Hematopoietic multipotent progenitor cell treated with erythropoietin and hydrocortisone succinate and interleukin-3 and kit ligand, for 4 days (in vitro differentiated cells): ENCODE measurements at regions not wholly inside any gene's neighbourhood (a gene's known extent, or its start where the extent isn't known, plus 50 kb on each side); places are given as distances from the start of the nearest gene placed in this dataset.
"Not testable (repeated sequence)": the region's sequence is repeated elsewhere in the genome, so short reads cannot be mapped to it uniquely, and the experiment has no call there.

Experiments used
- DNase-seq: peaks from one replicate; pipeline ENCODE4 v3.0.0-alpha.2; 2015

GRCh38 chr1:120277428-120278258, 101.3 kb upstream of the SEC22B start:
- not testable (repeated sequence) for DNase-seq

GRCh38 chr1:120276710-120277109, 100.4 kb upstream of the SEC22B start:
- DNase-seq, result not testable (repeated sequence)

GRCh38 chr1:120274438-120274837, 98.1 kb upstream of the SEC22B start:
- not testable (repeated sequence) for DNase-seq

DNA sequence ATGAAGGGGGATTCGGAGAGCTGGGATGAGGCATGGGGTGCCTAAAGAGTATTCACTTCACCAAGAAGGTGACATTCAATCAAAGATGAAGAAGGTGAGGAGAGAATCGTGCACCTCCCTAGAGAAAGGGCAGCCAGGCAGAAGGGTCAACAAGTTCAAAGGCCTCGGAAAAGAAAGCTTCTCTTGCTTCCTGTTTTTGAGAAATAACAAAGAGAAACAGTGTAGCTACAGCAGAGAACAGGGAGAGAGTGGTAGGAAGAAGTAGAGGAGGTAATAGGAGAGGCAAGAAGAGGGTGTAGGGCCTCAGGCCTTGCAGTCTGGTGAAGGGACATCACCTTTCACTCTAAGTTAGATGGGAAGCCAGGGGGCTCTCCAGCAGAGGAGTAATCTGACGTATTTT, 97.0 kb upstream of the SEC22B start:
- DNase-seq, result not testable (repeated sequence)

- DNase-seq, result not testable (repeated sequence)
Observed at GRCh38 chr1:120272242-120272641, 95.9 kb upstream of the SEC22B start.

GRCh38 chr1:120271561-120272221, 95.4 kb upstream of the SEC22B start:
- not testable (repeated sequence) for DNase-seq

- not testable (repeated sequence) for DNase-seq
Observed at GRCh38 chr1:120267894-120268551, 91.7 kb upstream of the SEC22B start.

DNA sequence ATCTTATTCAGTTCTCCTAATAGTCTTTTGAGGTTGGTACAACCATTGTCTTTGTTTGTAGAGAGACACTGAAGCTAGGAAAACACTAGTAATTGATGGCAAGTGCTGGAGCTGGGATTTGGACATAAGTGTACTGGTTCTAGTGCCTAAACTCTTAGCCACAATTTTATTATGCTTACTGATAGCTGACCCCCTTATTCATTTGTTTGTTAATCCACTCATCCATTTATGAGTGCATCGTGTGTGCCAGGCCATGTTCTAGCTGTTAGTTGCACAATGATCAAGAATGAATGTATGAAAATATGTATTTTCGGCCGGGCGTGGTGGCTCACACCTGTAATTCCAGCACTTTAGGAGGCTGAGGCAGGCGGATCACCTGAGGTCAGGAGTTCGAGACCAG, 88.2 kb upstream of the SEC22B start:
- DNase-seq, result not testable (repeated sequence)

DNA sequence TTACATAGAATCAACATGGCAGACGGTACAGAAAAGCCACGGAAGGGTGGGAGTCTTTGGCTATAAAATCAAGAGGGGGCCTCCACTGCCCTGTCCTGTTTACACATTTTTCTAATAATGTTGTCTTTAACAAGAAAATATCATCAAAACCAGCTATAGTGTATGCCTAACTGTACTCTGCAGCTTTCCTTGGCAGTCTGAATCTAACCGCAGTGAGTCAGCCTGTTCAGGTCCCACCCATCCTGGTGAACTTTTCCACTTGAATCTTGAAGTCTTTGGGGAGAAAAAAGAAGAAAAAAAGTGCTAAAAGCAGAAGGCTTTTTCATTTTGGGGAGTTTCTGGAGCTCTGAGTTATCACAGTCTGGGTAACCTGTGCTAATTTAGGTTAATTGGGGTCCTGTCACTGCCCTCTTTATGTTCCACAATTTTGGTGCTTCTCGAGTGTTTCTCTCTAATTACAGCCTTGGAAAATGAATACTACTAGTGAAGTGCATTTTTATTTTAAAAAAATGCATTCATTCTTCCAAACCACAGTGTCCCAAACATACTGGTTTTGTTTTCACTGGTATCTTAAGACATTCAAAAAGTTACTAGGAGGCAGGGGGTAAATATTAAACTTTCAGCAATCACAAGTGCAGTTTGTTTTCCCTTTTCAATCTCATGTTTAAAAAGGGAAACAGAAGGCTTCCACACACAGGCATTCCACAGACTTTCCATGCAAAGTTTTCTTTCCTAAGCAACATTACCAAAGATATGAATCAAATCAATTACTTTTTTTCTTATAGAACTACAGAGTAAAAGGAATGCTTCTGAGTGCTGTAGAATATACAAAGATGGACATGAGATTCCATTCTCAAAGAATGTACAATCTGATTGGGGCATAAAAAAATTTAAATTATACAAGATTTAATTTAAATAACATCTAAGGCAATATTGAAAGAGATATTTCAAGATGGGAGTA, 86.8 kb upstream of the SEC22B start:
- DNase-seq, result not testable (repeated sequence)

- DNase-seq, result not testable (repeated sequence)
Observed at GRCh38 chr1:120257778-120258105, 81.4 kb upstream of the SEC22B start.

- DNase-seq, result not testable (repeated sequence)
Observed at GRCh38 chr1:120257064-120257777, 80.9 kb upstream of the SEC22B start.

- DNase-seq, result not testable (repeated sequence)
Observed at GRCh38 chr1:120250756-120251155, 74.4 kb upstream of the SEC22B start.

- not testable (repeated sequence) for DNase-seq
Observed at GRCh38 chr1:120248726-120249427, 72.6 kb upstream of the SEC22B start.

DNA sequence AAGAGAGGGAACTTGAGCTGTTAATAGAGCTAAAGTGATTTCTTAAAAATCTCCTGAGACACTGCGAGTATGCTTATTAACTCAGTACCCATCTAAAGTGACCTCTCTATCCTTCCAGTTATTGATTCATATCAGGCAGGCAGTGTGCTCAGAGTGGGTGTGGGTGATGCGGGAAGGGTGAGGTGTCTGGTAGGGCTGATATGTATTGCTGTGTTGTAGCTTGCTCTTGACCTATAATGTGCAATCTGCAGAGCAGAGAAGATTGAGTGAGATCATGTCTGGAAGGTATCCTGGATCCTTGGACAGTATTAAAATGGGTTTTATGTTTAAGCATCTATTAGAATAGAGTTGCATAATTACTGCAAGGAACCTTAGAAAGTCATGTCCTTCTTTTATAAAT, 71.9 kb upstream of the SEC22B start:
- not testable (repeated sequence) for DNase-seq

DNA sequence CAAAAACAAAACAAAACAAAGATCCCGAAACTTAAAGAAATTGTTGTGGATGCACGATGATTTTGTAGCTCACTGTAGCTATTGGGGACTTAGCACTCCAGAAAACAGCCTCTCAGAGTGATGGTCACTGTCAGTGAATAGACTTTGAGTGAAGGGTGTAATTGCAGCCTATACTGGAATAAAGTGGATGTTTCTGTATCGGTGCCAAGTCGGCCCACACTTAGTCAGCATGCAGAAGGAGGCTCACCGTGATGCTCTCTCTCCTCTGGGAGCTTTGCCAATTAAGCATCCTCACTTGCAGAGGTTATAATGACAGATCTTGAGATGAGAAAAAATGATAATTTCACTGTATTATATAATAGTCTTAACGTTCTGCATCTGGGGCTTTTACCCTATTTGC, 67.5 kb upstream of the SEC22B start:
- not testable (repeated sequence) for DNase-seq

GRCh38 chr1:120242582-120242981, 66.3 kb upstream of the SEC22B start:
- not testable (repeated sequence) for DNase-seq

DNA sequence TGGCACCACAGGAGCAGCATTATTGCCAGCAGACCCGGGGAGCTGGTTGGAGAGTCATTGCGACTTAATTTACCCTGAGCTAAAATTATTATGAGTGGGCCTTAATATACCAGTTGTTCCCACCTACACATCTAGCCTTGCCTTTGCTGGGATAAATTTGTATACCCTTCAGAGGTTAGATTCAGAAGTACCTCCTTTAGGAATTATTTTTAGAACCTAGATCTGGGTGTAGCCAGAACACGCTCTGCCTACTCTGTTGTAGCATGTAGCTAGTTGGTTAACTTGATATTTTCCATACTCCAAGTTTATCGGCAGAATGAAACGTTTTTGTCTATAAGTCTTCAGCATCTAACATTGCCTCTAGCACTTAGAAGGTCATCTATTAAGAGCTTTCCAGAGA, 65.5 kb upstream of the SEC22B start:
- DNase-seq, result not testable (repeated sequence)

DNA sequence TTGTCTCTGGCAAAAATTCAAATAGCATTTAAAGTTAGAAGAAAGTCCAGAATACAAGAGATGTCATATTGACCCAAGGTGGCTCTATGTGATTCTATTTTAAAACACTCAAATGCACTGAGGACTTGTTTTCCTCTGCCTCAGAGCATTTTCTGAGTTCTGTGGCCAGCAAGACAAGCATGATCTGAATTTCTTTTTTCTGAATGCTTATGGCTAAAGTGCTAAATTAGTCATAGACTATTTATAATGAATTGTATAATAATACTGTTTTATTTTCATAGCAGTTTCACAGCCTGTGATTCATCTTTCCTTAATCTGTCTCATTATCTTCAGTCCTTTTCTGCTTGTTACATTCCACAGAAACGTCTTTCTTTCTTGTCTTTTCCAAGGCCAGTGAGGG, 63.9 kb upstream of the SEC22B start:
- DNase-seq, result not testable (repeated sequence)

- not testable (repeated sequence) for DNase-seq
Observed at GRCh38 chr1:120239351-120239750, 63.0 kb upstream of the SEC22B start.

DNA sequence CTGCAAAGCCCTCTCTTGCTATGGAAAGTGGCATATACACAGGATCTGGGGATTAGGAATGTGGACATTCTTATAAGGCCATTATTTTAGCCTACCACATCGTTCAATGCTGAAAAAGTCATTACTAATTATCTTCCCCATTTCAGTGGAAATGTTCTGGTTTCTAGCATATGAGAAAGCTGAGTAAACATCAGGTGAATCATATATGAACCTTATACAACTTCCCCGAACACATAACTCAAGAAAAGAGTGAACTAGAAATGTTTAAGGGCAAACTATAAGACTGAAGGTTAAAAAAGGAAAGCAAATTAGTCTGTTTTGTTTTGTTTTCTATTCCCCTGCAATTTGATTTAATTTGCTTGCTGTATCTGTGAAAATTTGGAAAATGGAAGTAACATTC, 62.5 kb upstream of the SEC22B start:
- not testable (repeated sequence) for DNase-seq

DNA sequence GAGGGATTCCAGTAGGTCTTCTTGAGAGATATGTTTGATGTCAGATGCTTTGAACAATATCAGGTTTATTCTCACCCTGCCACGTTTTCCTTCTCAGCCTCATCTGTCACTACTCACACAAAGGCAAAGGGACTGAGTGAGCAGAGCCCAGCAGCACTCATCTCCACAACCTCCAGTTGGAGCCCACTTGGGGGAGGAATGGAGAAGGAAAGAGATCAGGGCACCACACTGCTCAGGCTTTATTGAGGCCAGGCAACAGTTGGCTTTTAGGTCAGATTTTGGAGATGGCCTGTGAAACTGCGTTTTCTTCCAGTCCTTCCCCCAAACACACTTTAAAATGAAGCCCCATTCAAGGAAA, 57.3 kb upstream of the SEC22B start:
- not testable (repeated sequence) for DNase-seq
